ENCODE measurements at regions not wholly inside any gene's neighbourhood (a gene's known extent, or its start where the extent isn't known, plus 50 kb on each side); places are given as distances from the start of the nearest gene placed in this dataset.

GRCh38 chr6:139730340-139730974 lies 356.0 kb upstream of the CITED2 start:
- no peak for TF ChIP-seq NR2F6 (CRISPR knock-in tag; IDR thresholded peaks at IDR 0.05)
- TF ChIP-seq RAD21 (CRISPR knock-in tag; conservative IDR thresholded peaks at IDR 0.05 in 1 of 2, IDR thresholded peaks at IDR 0.05 in 1 of 2) = no peak
- TF ChIP-seq PML (IDR thresholded peaks at IDR 0.05; ENCODE audit: low read length) = no peak
- no peak for TF ChIP-seq CTCF (IDR thresholded peaks at IDR 0.05 in 2 of 3, conservative IDR thresholded peaks at IDR 0.05 in 1 of 3; ENCODE audit: insufficient read depth in 2 of 3, low read depth in 1 of 3, low read length in 3 of 3)
- TF ChIP-seq RCOR1 (IDR thresholded peaks at IDR 0.05; ENCODE audit: borderline replicate concordance in 1 of 2, low read depth in 2 of 2, low read length in 2 of 2) = no peak

Data from K562 (cell line).